ENCODE measurements at regions not wholly inside any gene's neighbourhood (a gene's known extent, or its start where the extent isn't known, plus 50 kb on each side); places are given as distances from the start of the nearest gene placed in this dataset.
"Not testable (repeated sequence)": the region's sequence is repeated elsewhere in the genome, so short reads cannot be mapped to it uniquely, and the experiment has no call there.

DNA sequence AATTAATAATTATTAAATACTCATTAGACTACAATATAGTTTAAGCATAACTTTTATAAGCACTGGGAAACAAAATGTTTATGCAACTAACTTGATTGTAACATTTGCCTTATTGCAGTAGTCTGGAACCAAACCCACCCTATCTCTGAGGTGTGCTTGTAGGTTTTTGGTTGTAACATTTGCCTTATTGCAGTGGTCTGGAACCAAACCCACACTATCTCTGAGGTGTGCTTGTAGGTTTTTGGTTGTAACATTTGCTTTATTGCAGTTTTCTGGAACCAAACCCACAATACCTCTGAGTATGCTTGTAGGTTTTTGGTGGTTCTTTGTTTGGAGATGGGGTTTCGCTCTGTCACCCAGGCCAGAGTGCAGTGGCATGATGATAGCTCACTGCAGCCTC, 1376.4 kb upstream of the DEFB115 start:
- DNase-seq (ENCODE audit: low read depth) = not testable (repeated sequence)

- not testable (repeated sequence) for DNase-seq (ENCODE audit: low read depth)
Observed at GRCh38 chr20:29883514-29884219, 1373.8 kb upstream of the DEFB115 start.

GRCh38 chr20:29884322-29884721, 1373.1 kb upstream of the DEFB115 start:
- DNase-seq (ENCODE audit: low read depth) = not testable (repeated sequence)

- DNase-seq (ENCODE audit: low read depth) = not testable (repeated sequence)
Observed at GRCh38 chr20:29885282-29886185, 1371.9 kb upstream of the DEFB115 start.

DNA sequence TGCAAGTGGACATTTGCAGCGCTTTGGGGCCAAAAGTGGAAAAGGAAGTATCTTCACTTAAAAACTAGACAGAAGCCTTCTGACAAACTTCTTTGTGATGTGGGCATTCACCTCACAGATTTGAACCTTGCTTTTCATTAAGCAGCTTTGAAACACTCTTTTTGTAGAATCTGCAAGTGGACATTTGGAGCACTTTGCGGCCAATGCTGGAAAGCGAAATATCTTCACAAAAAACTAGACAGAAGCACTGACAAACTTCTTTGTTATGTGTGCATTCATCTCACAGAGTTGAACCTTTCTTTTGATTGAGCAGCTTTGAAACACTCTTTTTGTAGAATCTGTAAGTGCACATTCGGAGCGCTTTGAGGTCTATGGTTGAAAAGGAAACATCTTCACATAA, 1365.9 kb upstream of the DEFB115 start:
- DNase-seq (ENCODE audit: low read depth) = not testable (repeated sequence)
